ELF-1 (cell line): ENCODE measurements at regions not wholly inside any gene's neighbourhood (a gene's known extent, or its start where the extent isn't known, plus 50 kb on each side); places are given as distances from the start of the nearest gene placed in this dataset.
A peak's percentile ranks its signal among the peaks of the same experiment; 100 is the strongest.
"Not testable (repeated sequence)": the region's sequence is repeated elsewhere in the genome, so short reads cannot be mapped to it uniquely, and the experiment has no call there.

Source experiments
- DNase-seq: peaks from one replicate; pipeline ENCODE4 v3.0.0-alpha.2; 2016; ENCODE audit warnings: low read depth, low spot score

GRCh38 chr2:4914551-4914950, 777.6 kb upstream of the SOX11 start:
- no peak for DNase-seq

- no peak for DNase-seq
These were observed 776.8 kb upstream of the SOX11 start for GRCh38 chr2:4915357-4915756.

- no peak for DNase-seq
These were observed 776.1 kb upstream of the SOX11 start for GRCh38 chr2:4916094-4916493.

GRCh38 chr2:4930704-4931103, 761.5 kb upstream of the SOX11 start:
- DNase-seq: no peak

- no peak for DNase-seq
These were observed 760.3 kb upstream of the SOX11 start for GRCh38 chr2:4931721-4932365.

GRCh38 chr2:4935291-4935690, 756.9 kb upstream of the SOX11 start:
- DNase-seq: not testable (repeated sequence)

GRCh38 chr2:4937550-4937949, 754.6 kb upstream of the SOX11 start:
- DNase-seq: peak; percentile 87

GRCh38 chr2:4938206-4938605, 754.0 kb upstream of the SOX11 start:
- DNase-seq: no peak

GRCh38 chr2:4942441-4942840, 749.7 kb upstream of the SOX11 start:
- no peak for DNase-seq

GRCh38 chr2:4947911-4948310, 744.3 kb upstream of the SOX11 start:
- DNase-seq: no peak

GRCh38 chr2:4951368-4951767, 740.8 kb upstream of the SOX11 start:
- no peak for DNase-seq

GRCh38 chr2:4959219-4959618, 733.0 kb upstream of the SOX11 start:
- DNase-seq: no peak

GRCh38 chr2:4962419-4962818, 729.8 kb upstream of the SOX11 start:
- no peak for DNase-seq

- DNase-seq: no peak
These were observed 729.1 kb upstream of the SOX11 start for GRCh38 chr2:4963106-4963505.

- no peak for DNase-seq
These were observed 728.1 kb upstream of the SOX11 start for GRCh38 chr2:4964001-4964540.

- DNase-seq: no peak
These were observed 727.6 kb upstream of the SOX11 start for GRCh38 chr2:4964579-4964978.

GRCh38 chr2:4965556-4966320, 726.4 kb upstream of the SOX11 start:
- DNase-seq: no peak

- no peak for DNase-seq
These were observed 725.0 kb upstream of the SOX11 start for GRCh38 chr2:4967206-4967605.

- DNase-seq: no peak
These were observed 719.7 kb upstream of the SOX11 start for GRCh38 chr2:4972472-4972871.

GRCh38 chr2:4973354-4973753, 718.8 kb upstream of the SOX11 start:
- DNase-seq: no peak

- DNase-seq: no peak
These were observed 718.2 kb upstream of the SOX11 start for GRCh38 chr2:4973973-4974372.

GRCh38 chr2:4976407-4976806, 715.8 kb upstream of the SOX11 start:
- DNase-seq: peak; percentile 28

GRCh38 chr2:4979111-4979510, 713.1 kb upstream of the SOX11 start:
- DNase-seq: no peak
